C4-2B (cell line): ENCODE measurements at regions not wholly inside any gene's neighbourhood (a gene's known extent, or its start where the extent isn't known, plus 50 kb on each side); places are given as distances from the start of the nearest gene placed in this dataset.

Experiments
- CTCF ChIP-seq: fragments of 450-650 bp; conservative IDR thresholded peaks from 2 replicates; pipeline ENCODE4 v1.5.1; 2017; ENCODE audit warnings: mild to moderate bottlenecking
- ZFX ChIP-seq: fragments of 450-650 bp; IDR thresholded peaks from 2 replicates; pipeline ENCODE4 v1.6.1; 2017

- TF ChIP-seq CTCF: no peak
- TF ChIP-seq ZFX: no peak
Measured at GRCh38 chr2:122764014-122764413, 1008.6 kb downstream of the TSN start.
